DND-41 (cell line): ENCODE measurements at regions not wholly inside any gene's neighbourhood (a gene's known extent, or its start where the extent isn't known, plus 50 kb on each side); places are given as distances from the start of the nearest gene placed in this dataset.
"Not testable (repeated sequence)": the region's sequence is repeated elsewhere in the genome, so short reads cannot be mapped to it uniquely, and the experiment has no call there.

Experiments
- ATAC-seq: fragments of 200-7000 bp; cut with Tn5 transposase; 3 replicates; pipeline ENCODE4 v1.9.1; 2021; ENCODE audit warnings: low read depth; ENCODE audit not compliant: insufficient read depth
- DNase-seq: peaks from one replicate; pipeline ENCODE4 v3.0.0-alpha.2; 2020
- H2AFZ ChIP-seq: 2 replicates; pipeline ENCODE4 v1.6.0; 2012; ENCODE audit warnings: low read depth, low read length
- H3K27ac ChIP-seq: 2 replicates; pipeline ENCODE4 v1.5.1; 2012; ENCODE audit warnings: low read length, inconsistent platforms
- H3K27me3 ChIP-seq: fragments of 200-600 bp; sonication (generic); 2 replicates; pipeline ENCODE4 v1.6.0; 2012; ENCODE audit warnings: low read length, mild to moderate bottlenecking, inconsistent platforms; ENCODE audit not compliant: insufficient read depth, poor library complexity
- H3K36me3 ChIP-seq: 2 replicates; pipeline ENCODE4 v1.5.1; 2012; ENCODE audit warnings: low read length, inconsistent platforms; ENCODE audit not compliant: insufficient read depth
- H3K4me1 ChIP-seq: 2 replicates; pipeline ENCODE4 v1.5.1; 2012; ENCODE audit warnings: mild to moderate bottlenecking, low read length; ENCODE audit not compliant: insufficient read depth
- H3K4me2 ChIP-seq: 2 replicates; pipeline ENCODE4 v1.6.0; 2012; ENCODE audit warnings: mild to moderate bottlenecking, moderate library complexity, low read length, inconsistent platforms; ENCODE audit not compliant: insufficient read depth
- H3K4me3 ChIP-seq, 2 experiments: fragments of 200-600 bp in 1 of 2; shearing (Covaris generic) in 1 of 2; 2 replicates each; pipeline ENCODE4 v1.5.1; 2012 to 2016; ENCODE audit warnings: inconsistent platforms in 2 of 2, low read length in 2 of 2, mild to moderate bottlenecking in 2 of 2, low read depth in 1 of 2, moderate library complexity in 1 of 2
- H3K79me2 ChIP-seq: 2 replicates; pipeline ENCODE4 v1.6.0; 2012; ENCODE audit warnings: low read length, inconsistent platforms; ENCODE audit not compliant: insufficient read depth
- H3K9ac ChIP-seq: 2 replicates; pipeline ENCODE4 v1.6.0; 2012; ENCODE audit warnings: low read depth, mild to moderate bottlenecking, inconsistent platforms, low read length, moderate library complexity
- H3K9me3 ChIP-seq: 2 replicates; pipeline ENCODE4 v1.5.1; 2012; ENCODE audit warnings: low read length, moderate library complexity, mild to moderate bottlenecking, inconsistent platforms; ENCODE audit not compliant: insufficient read depth, severe bottlenecking
- H4K20me1 ChIP-seq: 2 replicates; pipeline ENCODE4 v1.6.0; 2012; ENCODE audit warnings: low read length; ENCODE audit not compliant: insufficient read depth
- CTCF ChIP-seq: IDR thresholded peaks from 2 replicates; pipeline ENCODE4 v1.5.1; 2012; ENCODE audit warnings: borderline replicate concordance, low read length, moderate library complexity, mild to moderate bottlenecking; ENCODE audit not compliant: poor library complexity, severe bottlenecking; ENCODE audit errors: extremely low read depth
- EZH2 ChIP-seq: IDR thresholded peaks from 3 replicates; pipeline ENCODE4 v1.6.1; 2012; ENCODE audit warnings: borderline replicate concordance, low read depth, mild to moderate bottlenecking, moderate library complexity, low read length, inconsistent platforms; ENCODE audit not compliant: severe bottlenecking

- Histone ChIP-seq H4K20me1 (no peaks in the 10 kb centered on the region), H3K9me3 (no peaks in the 10 kb centered on the region), H3K9ac (no peak overlapping the region), H3K4me3 (no peak overlapping the region), H3K79me2 (no peaks in the 10 kb centered on the region), H3K36me3 (no peaks in the 10 kb centered on the region), H3K27ac (no peak overlapping the region), H3K4me2 (no peak overlapping the region), H3K27me3 (no peaks in the 10 kb centered on the region), H3K4me1 (no peaks in the 10 kb centered on the region), H2AFZ (no peak overlapping the region)
- ATAC-seq, result no peak
- no peak for TF ChIP-seq CTCF
- no peak for TF ChIP-seq EZH2
- no peak for DNase-seq
Observed at GRCh38 chr18:76018210-76018609, 476.8 kb downstream of the ZNF516 start.

GRCh38 chr18:76013057-76013456 lies 482.0 kb downstream of the ZNF516 start:
- no peak for ATAC-seq
- Histone ChIP-seq H3K79me2 (no peaks in the 10 kb centered on the region), H3K4me2 (no peak overlapping the region), H3K27ac (no peak overlapping the region), H3K9me3 (no peaks in the 10 kb centered on the region), H4K20me1 (no peaks in the 10 kb centered on the region), H3K9ac (no peak overlapping the region), H3K36me3 (no peaks in the 10 kb centered on the region), H3K4me3 (no peak overlapping the region), H3K27me3 (no peaks in the 10 kb centered on the region), H2AFZ (no peak overlapping the region), H3K4me1 (no peaks in the 10 kb centered on the region)
- TF ChIP-seq CTCF (no peak), EZH2 (no peak)
- DNase-seq, result no peak

- no peak overlapping the region for H3K4me2 ChIP-seq
- no peak for DNase-seq
- H3K27me3 ChIP-seq, result no peaks in the 10 kb centered on the region
- TF ChIP-seq EZH2, result no peak
- no peak for TF ChIP-seq CTCF
- H3K4me1 ChIP-seq, result no peaks in the 10 kb centered on the region
- H3K79me2 ChIP-seq, result no peaks in the 10 kb centered on the region
- no peak overlapping the region for H3K9ac ChIP-seq
- no peaks in the 10 kb centered on the region for H3K36me3 ChIP-seq
- no peaks in the 10 kb centered on the region for H3K9me3 ChIP-seq
- H3K27ac ChIP-seq, result no peak overlapping the region
- H4K20me1 ChIP-seq, result no peaks in the 10 kb centered on the region
- no peak overlapping the region for H2AFZ ChIP-seq
- no peak for ATAC-seq
- no peak overlapping the region for H3K4me3 ChIP-seq
Observed at GRCh38 chr18:76005632-76006208, 489.3 kb downstream of the ZNF516 start.

- not testable (repeated sequence) for H4K20me1 ChIP-seq, DNase-seq, H3K36me3 ChIP-seq, H2AFZ ChIP-seq, ATAC-seq, H3K4me2 ChIP-seq, H3K27me3 ChIP-seq, H3K4me1 ChIP-seq, H3K4me3 ChIP-seq, H3K27ac ChIP-seq, H3K9ac ChIP-seq, H3K9me3 ChIP-seq, H3K79me2 ChIP-seq
Observed at GRCh38 chr18:75987913-75988312, 507.1 kb downstream of the ZNF516 start.
